Uterus (tissue), 3 donors: ENCODE measurements at regions not wholly inside any gene's neighbourhood (a gene's known extent, or its start where the extent isn't known, plus 50 kb on each side); places are given as distances from the start of the nearest gene placed in this dataset.

Source experiments
- DNase-seq, 2 donors: peaks; one replicate each; pipeline ENCODE4 v3.0.0-alpha.2; 2019 to 2020
- H3K27ac ChIP-seq, 2 donors: fragments of 200-600 bp; sonication (generic); 1 replicate in 1 of 2; 2 replicates in 1 of 2; pipeline ENCODE4 v1.5.1; 2016 to 2018
- H3K27me3 ChIP-seq, 2 donors: fragments of 200-600 bp; sonication (generic); one replicate each; pipeline ENCODE4 v1.5.1; 2018 to 2019; ENCODE audit warnings: control low read depth in 1 of 2
- H3K36me3 ChIP-seq, 2 donors: fragments of 200-600 bp; sonication (generic); one replicate each; pipeline ENCODE4 v1.5.1; 2019; ENCODE audit warnings: control low read depth in 1 of 2
- H3K4me1 ChIP-seq, 2 donors: fragments of 200-600 bp; sonication (generic); one replicate each; pipeline ENCODE4 v1.5.1; 2018 to 2019; ENCODE audit warnings: control low read depth in 1 of 2
- H3K4me3 ChIP-seq, 2 donors: fragments of 200-600 bp; sonication (generic); 1 replicate in 1 of 2; 2 replicates in 1 of 2; pipeline ENCODE4 v1.5.1; 2018 to 2019; ENCODE audit warnings: mild to moderate bottlenecking in 1 of 2
- H3K9me3 ChIP-seq, 2 donors: fragments of 200-600 bp; sonication (generic); one replicate each; pipeline ENCODE4 v1.5.1; 2019; ENCODE audit warnings: control low read depth in 1 of 2
- CTCF ChIP-seq, 4 experiments: fragments of 200-600 bp in 2 of 4; fragments of 450-650 bp in 2 of 4; sonication (generic) in 2 of 4; IDR thresholded peaks; one replicate each; pipeline ENCODE4 v1.5.1; 2016 to 2019; ENCODE audit warnings: antibody characterized with exemption in 4 of 4, mild to moderate bottlenecking in 2 of 4, moderate library complexity in 1 of 4
- POLR2A ChIP-seq, 2 donors: fragments of 450-650 bp; IDR thresholded peaks; one replicate each; pipeline ENCODE4 v1.6.1; 2016; ENCODE audit warnings: antibody characterized with exemption in 2 of 2, mild to moderate bottlenecking in 1 of 2, moderate library complexity in 1 of 2
- intact Hi-C: fragments of 100-400 bp; cut with DNase I; formaldehyde crosslinking; loops from one replicate; pipeline ENCODE4 v1.15.1; 2023; ENCODE audit warnings: low total_unique reads
- donor health status: DM: yes; HTN: yes; CAD: no.

DNA sequence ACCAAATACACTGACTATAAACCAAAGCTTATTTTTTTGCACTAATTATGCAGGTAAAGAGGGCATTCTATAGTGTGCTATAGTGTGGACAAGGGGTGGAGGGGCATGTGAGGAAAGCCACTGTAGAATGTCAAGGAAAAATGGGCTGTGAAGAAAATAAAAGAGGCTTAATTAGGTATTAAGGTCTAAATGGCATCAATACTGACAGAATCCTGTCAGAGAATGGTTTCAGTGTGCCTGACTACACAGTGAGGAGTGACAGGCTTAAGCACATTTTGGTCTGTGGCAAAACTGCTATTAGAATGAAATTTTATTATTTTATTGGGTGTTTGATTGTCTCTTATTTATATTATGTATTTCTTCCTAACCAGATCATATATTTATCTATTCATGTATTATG, 787.6 kb upstream of the CELF4 start:
- H3K27ac ChIP-seq = no peak overlapping the region
- TF ChIP-seq CTCF (IDR thresholded peaks at IDR 0.05) (no peak), POLR2A (IDR thresholded peaks at IDR 0.05) (no peak)
- H3K27me3 ChIP-seq = no peaks in the 10 kb centered on the region
- H3K9me3 ChIP-seq = no peaks in the 10 kb centered on the region
- no peak for DNase-seq
- H3K36me3 ChIP-seq = no peaks in the 10 kb centered on the region
- intact Hi-C loops = no loop called here
- no peaks in the 10 kb centered on the region for H3K4me1 ChIP-seq
- no peak overlapping the region for H3K4me3 ChIP-seq

GRCh38 chr18:38350141-38350540, 784.5 kb upstream of the CELF4 start:
- H3K27me3 ChIP-seq = no peaks in the 10 kb centered on the region
- intact Hi-C loops = no loop called here
- H3K4me1 ChIP-seq = no peaks in the 10 kb centered on the region
- no peak overlapping the region for H3K4me3 ChIP-seq
- H3K9me3 ChIP-seq = no peaks in the 10 kb centered on the region
- TF ChIP-seq POLR2A (IDR thresholded peaks at IDR 0.05) (no peak), CTCF (IDR thresholded peaks at IDR 0.05) (no peak)
- H3K36me3 ChIP-seq = no peaks in the 10 kb centered on the region
- H3K27ac ChIP-seq = no peak overlapping the region
- DNase-seq = no peak

- H3K9me3 ChIP-seq = no peaks in the 10 kb centered on the region
- intact Hi-C loops = no loop called here
- H3K27me3 ChIP-seq = no peaks in the 10 kb centered on the region
- TF ChIP-seq POLR2A (IDR thresholded peaks at IDR 0.05) (no peak), CTCF (IDR thresholded peaks at IDR 0.05) (no peak)
- no peaks in the 10 kb centered on the region for H3K4me1 ChIP-seq
- H3K36me3 ChIP-seq = no peaks in the 10 kb centered on the region
- no peak for DNase-seq
- H3K4me3 ChIP-seq = no peak overlapping the region
- no peak overlapping the region for H3K27ac ChIP-seq
These were observed 765.0 kb upstream of the CELF4 start for GRCh38 chr18:38330573-38330972.

DNA sequence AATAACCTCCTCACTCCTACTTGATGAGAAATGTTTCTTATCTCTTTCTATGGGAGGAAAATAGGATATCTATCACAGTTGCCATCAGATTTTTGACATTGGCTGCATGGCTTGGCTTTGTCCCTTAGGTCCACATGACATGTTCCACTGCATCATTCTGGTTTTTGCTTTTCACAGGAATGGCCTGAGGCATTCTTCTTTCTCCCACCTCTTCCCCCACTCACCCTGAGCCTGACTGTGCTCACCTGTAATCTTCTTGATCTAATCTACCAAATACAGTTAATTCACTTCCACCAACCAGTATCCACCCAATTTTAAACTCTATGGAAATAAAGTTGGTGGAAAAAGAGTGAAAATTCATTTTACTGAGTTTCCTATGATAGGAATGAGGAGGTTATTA, 763.5 kb upstream of the CELF4 start:
- intact Hi-C loops = no loop called here

DNA sequence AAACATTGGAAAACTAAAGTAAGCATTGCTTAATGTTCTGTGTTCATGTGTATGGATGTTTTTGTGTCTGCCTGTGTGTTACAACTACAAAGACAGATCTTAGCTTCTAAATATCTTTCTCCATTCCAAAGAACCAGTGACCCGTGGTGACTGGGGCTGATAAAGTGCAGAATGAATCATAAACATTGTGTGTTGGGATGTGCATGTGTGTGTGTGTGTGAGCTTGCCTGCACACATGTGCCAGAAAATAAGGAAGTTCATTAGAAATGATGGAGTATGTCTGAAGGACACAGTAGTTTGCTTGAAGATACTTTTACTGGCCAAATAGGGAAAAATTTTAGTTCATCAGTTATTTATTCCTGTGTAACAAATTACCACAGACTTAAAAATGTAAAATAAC, 756.6 kb upstream of the CELF4 start:
- H3K36me3 ChIP-seq = no peaks in the 10 kb centered on the region
- intact Hi-C loops = no loop called here
- H3K27me3 ChIP-seq = no peaks in the 10 kb centered on the region
- H3K4me1 ChIP-seq = no peaks in the 10 kb centered on the region
- no peak overlapping the region for H3K4me3 ChIP-seq
- H3K9me3 ChIP-seq = no peaks in the 10 kb centered on the region
- no peak for DNase-seq
- no peak overlapping the region for H3K27ac ChIP-seq
- TF ChIP-seq POLR2A (IDR thresholded peaks at IDR 0.05) (no peak), CTCF (IDR thresholded peaks at IDR 0.05) (no peak)

More for the DNA sequence above, 763.5 kb upstream of the CELF4 start:
- no peak overlapping the region for H3K27ac ChIP-seq
- H3K4me3 ChIP-seq = no peak overlapping the region
- TF ChIP-seq CTCF (IDR thresholded peaks at IDR 0.05) (no peak), POLR2A (IDR thresholded peaks at IDR 0.05) (no peak)
- no peaks in the 10 kb centered on the region for H3K27me3 ChIP-seq
- DNase-seq = no peak
- H3K9me3 ChIP-seq = no peaks in the 10 kb centered on the region
- H3K36me3 ChIP-seq = no peaks in the 10 kb centered on the region
- no peaks in the 10 kb centered on the region for H3K4me1 ChIP-seq
